ENCODE measurements at regions not wholly inside any gene's neighbourhood (a gene's known extent, or its start where the extent isn't known, plus 50 kb on each side); places are given as distances from the start of the nearest gene placed in this dataset.

DNA sequence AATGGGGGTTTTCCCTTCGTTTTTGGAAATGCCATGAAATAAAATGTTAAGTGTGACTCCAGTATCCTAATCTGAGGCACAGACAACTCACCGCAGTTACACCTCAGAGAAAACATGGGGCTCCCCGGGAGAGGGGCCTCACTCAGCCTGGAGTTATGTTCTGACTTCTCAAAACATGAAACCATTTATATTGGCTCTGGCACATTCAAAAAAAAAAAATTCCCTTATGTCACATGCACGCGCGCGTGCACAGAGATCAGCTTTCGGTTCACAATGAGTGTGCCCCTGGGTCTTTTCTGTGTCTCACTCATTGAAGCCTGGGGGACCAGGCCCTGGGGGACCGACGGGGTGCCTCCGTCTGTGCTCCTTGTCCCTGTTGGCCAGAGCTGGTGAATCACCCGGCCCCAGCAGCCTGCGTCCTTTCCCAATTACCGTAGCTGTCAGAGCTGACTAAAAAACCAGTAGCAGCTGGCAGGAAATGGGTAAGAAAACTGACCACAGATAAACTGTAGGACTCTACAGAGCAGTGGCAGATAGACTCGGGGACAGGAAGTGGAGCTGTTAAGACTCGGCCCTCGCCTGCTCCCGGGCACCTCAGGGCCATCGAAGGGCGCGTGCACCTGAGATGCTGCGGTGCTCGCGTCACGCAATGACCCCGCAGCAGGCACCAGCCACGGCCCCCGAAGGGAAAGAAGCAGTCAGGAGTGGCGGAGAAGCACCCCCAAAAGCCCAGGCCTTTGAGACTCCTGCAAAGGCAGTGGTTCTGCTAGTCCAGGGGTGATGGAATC is 138.3 kb upstream of the ID2 start:
- peak; percentile 97 for DNase-seq

DNA sequence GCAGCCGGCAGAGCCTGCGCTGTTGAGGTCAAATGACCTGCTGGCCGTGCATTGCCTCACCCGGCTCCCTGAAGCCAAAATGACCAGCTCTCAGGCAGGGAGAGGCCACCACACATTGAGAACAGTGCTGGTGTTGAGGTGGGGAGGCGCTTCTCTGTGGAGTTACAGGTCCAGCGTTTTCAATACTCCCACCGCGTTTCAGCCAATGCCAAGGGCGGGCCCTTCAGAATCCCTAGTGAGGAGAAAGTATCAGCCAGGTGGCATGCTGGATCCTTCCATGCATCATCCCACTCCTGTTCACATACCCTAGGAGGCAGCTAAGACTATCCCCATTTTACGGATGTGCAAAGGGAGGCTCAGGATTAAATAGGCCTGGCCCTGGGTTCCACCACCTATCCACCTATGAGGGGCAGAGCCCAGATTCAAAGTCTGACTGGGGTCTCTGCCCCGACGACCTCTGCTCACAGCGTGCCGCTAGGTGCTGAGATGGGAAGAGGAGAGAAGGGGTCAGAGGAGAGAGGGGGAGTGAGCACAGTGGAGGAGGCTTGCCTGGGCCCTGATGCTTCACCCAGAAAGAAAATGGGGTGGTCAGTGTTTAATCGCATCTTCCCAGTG is 137.6 kb upstream of the ID2 start:
- DNase-seq: peak; percentile 68

DNA sequence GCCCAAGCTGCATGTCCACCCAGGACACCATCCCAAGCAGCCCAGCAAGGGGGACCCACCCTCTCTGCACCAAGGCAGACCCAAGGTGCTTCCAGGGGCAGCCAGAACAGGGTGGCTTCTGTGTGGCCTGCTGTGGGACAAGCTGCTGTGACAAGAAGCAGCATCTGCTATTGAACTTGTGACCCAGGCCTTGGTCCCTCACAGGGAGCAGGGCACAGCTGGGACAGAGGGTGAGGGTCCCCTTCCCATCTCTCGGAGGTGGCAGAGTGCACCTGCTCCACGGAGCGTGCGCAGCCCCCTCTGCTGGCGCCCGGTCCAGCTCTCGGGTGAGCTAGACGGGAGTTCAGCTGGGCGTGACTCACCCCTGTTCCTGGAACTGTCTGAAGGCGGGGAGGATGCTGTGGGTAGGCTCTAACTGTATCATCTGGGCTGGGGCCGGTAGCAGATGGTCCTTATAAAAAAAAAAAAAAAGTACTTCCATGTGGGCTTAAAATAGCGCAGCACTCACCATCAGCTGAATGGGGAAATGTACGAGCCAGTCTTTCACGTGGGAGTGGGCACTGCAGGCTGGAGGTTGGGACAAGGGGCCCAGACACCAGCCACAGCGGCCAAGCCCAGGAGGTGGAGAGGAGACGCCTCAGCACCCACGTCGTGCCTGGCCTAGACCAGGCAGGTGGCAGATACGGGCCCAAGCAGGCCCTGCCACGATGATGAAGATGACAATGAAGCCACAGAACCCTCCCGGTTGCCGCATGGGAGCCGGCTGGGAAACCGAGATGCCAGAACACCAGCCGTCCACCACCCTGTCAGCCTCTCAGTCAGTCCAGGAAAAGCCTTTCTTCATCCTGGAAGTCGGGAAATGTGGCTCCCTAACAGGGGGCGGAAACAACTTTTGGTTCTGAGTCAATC is 136.8 kb upstream of the ID2 start:
- peak; percentile 96 for DNase-seq

DNA sequence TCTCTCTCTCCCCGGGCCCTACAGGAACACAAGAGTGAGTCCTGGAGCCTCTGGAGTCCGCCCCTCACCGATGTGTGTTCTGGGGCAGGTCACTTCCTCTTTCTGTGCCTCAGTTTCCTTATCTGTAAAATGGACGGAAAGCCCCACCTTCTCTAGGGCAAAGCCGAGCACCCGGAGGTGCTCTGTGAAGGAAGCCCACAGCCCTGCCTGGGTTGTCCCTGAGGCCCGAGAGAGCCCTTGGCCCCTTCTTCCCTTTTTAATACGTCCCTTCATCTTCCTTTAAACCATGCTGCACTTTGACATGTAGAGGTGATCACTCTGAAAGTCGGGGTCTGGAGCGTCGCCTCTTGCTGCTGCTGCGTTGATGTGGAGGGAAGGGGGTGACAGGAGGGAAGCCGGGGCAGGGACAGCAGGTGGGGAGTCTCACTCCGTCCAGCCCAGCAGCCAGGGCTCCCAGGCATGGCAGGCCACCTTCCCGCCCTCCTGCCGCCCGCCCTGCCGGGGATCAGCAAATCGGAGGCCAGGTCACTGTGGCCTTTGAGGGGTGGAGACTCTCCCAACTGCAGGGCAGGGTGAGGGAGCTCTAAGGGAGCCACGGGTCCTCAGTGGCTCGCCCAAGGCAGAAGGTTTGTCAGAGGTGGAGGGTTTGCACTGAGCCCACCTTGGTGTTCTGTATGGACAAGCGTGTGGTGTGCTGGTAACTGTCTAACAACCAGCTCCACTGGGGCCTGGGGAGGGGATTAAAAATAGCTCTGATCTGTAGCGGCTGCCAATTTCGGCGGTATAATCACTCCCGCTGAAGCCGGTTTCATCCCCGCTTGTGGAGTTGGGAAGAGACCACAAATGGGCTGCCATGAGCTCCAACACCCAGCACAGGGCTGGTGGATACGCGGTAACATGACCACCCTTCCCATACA is 135.9 kb upstream of the ID2 start:
- no peak for DNase-seq

DNA sequence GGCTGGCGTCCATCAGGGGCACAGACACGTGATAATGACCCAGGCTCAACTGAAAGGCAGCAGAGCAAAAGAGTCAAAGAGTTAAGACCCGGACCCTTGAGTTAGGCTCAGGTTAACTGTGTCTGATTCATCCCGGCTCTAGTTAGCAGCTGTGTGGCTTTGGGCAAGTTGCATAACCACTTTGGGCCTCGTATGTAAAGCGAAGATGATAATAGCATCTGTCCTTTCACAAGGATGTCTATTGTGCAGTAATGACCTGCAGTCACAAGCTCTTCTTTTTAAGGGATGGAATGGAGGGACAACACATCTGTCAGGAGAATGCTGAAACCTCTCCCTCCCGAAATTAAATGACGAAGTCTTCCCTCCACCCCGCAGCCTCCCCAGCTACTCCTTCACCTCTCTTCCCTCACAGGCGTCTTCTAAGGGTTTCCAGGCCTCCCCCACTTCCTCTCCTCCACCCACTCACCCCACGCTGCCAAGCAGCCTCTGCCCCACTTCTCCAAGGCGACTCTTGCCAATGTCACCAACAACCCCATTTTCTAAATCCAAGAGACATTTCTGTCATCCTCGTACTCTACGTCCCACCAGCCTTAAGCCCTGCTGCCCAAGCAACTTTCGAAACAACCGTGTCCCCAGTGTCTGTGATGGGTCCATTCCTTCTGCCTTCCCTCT is 135.1 kb upstream of the ID2 start:
- peak; percentile 83 for DNase-seq

DNA sequence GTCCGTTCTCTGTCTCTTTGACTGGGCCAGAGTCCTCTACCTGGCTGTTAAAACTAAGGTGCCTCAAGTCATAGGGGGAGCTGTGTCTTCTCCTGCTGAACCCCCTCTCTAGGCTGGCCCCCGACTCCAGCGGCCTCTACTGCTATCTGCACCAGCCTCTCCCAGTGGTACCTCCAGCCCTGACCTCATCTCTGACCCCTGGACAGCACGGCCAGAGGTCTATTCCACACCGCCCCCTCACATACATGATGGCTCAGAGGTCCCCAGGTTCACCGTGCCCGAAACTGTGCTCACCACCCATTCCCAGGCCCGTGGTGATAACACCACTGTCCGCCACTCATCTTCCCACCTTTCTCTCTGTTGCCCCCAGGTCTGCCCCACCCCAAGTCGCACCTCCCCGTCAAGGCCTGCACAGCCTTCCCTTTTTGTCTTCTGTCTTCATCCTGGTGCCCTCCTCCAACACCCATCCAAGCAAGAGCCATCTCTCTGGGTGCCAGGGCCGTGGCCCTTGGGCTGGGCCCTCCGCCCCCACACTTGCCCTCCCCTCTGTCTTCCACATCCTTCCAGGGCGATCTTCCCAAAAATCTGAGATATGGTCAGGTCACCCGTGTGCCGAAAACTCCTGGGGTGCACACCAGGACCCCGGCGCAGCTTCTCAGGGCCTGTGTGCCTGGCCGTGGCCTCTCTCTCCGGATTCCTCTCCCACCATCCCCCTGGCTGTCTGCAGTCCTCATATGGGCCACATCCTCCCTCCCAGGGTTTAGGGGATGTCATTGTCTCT is 134.4 kb upstream of the ID2 start:
- no peak for DNase-seq

DNA sequence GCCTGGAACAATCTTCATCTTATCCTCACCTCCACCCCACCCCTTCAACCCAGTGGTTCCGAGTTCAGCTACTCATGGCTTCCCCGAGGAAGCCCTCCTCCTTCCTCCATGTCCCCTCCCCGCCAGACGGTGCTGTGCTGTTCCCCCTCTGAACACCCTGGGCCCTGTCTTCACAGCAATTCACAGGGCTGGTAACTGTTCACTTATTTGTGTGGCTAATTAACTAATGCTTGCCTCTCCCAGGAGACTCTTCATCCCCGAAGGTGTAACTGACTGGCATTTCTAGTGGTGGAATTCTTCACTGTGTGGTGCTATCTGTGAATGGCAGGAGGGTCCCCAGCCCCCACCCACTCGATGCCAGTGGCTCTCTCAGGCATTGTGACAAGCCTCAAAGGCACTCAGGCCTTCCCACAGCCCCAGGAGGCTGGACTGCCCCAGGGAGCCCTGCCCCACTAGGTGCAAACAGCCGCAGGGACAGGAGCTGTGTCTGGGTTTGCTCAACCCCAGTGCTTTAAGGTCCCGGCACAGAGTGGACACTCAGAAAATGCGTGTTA is 133.7 kb upstream of the ID2 start:
- no peak for DNase-seq

DNA sequence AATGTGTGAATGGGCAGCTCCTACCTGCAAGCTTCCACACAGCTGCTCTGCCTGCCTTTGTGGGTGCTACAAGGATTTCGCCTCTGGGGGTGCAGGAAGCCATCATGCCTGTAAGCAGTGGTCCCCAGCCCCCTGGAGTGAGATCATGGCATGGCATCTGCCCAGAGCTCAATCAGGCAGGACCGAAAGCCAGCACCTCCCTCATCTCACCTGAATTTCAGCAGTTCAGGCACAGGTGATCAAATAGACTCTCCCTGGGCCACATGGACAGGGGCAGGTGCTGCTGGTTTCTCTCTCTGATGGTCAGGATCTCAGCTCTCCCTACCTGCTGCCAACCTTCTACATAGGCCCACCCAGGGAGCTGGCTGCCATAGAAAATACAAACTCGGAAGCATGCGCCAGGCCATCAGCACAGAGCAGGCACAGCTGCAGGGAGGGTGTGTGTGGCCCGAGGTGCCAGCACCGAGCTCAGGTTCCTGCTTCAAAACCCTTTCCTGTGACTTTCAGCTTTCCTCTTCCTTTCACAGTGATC is 133.2 kb upstream of the ID2 start:
- no peak for DNase-seq

DNA sequence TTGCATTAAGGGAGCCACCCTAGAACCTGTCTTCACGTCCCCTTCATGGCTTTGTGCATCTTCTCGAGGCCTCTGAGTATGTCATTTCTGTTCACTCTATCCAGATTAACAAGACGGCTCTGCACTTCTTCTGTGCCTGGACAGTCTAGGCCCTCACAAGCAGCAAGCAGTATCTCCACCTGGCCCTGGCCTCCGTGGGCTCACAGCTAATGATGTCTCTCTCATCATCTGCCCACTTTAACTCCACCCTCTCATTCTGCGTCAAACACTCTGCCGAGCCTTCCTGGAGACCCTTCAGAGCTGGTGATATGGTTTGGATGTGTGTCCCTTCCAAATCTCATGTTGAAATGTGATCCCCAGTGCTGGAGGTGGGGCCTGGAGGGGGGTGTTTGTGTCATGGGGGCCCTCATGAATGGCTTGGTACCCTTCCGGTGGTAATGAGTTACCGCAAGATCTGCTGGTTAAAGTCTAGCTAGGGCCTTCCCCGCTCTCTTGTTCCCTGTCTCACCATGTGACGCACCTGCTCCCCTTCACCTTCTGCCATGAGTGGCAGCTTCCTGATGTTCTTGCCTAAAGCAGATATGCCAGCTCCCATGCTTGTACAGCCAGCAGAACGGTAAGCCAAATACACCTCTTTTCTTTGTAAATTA is 132.5 kb upstream of the ID2 start:
- DNase-seq: no peak

DNA sequence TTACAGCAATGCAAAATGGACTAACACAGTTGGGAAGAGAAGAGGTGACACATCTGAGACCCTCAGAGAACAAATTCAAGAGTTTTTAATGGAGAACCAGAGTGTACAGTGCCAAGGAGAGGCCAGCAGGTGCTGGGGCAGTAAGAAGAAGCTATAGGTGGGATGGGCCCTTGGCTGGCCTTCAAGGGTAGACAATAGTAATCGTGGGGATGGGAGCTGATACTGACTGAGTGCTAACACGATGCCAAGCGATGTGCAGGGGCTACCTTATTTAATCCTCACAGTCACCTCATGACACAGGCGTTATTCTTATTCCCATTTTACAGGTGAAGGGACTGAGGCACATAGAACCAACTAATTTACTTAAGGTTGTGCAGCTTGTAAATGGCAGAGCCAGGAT is 131.9 kb upstream of the ID2 start:
- DNase-seq: no peak

DNA sequence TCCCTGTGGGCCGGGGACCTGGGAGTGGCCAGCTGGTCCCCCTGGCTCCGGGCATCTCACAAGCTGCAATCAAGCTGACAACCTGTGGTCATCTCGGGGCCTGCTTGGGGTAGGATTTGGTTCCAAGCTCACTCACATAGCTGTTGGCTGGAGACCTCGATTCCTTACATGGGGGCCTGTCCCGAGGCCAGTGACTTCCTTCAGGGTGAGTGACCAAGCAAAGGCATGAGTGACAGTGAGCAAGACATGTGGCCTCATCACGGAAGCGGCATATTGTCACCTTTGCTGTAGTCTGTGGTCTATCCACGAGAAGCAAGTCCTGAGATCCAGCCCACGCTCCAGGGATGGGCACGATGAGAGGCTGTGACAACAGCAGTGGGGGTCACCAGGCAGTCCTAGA is 131.4 kb upstream of the ID2 start:
- DNase-seq: no peak

DNA sequence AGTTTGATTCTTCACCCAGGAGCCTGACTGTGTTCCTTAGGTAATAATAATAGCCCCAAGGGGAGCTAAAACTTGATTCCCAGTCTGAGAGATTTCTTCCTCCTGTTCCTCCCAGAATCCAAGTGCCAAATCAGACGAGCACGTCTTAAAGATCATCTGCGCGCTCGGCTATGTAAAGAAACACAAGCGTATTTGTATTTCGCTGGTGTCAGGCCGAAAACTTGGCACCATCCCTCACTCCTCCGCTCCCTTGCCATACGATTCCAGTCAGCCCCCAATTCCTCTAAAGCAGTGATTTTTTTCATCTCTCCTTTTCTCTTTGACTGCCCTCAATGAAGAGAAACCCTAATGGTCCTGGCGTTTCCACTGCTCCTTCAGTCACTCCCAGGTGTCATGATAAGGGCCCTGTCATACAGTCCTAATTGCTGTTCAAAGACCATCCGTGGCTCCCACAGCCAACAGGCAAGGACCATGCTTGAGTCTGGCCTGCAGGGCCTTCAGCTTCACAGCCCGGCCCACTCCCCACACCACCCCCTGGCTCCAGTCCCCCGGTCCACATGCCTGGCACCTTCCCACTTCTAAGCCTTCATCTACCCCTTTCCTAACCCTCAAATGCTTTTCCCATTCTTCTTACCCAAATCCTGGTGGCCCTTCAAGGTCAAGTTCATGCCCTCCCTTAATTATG is 130.8 kb upstream of the ID2 start:
- DNase-seq: no peak

DNA sequence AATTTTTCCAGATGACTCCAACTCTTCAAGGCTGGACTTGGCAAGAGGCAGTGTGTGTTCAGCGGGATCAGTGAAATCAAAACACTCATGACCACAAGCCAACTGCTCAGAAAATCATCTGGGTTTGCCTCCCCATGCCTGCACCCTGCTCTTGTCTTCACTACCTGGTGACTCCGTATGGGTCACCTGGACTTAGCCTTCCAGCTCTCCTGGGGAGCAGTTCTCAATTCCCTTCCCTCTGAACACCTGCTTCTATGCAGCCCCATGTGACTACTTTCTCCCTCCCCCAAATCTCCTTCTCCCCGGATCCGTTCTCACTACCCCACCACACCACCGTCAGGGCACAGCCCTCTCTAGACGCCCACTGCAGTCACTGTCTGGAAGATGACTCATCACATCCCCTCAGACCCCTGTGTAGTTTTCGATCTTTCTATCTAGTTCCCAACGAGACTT is 130.2 kb upstream of the ID2 start:
- DNase-seq: no peak

DNA sequence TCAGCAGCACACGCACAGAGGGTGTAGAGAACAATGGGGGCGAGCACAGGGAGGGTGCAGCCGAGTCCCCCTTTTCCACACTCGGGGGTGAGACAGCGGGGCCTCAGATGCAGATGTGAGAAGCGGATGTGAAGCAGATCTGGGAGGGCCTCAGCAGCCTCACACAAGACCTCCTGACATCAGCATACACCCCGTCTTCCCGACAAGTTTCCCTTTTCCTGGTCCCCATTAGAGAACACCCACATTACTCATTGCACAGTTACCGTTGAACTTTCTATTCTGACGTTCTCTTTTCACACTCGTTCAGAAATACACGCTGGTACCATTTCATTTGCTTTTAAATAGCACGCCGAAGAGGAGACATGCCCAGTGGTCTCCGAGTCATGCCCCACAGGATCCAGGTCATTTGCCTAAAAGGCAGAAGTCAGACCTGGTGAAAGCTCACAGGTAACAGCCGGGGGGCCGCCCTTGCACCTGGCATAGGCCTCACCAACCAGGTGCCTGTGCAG is 129.5 kb upstream of the ID2 start:
- no peak for DNase-seq

DNA sequence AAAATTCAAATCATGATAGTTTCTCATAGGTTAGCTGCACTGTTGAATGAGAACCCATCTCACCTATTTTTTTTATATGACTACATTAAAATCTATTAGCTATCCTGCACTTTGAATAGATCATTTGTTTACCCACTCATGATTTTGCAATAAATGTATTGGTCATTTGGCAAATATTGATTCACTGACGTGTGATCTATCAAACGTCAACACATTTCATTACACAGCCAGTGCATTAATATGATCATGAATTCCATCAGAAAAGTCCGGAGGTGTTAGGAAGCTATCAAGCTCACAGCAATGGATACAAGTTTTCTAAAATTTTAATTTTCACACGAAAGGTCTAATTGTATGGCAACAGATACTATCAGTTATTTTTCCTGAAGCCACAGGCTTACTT is 128.2 kb upstream of the ID2 start:
- no peak for DNase-seq

DNA sequence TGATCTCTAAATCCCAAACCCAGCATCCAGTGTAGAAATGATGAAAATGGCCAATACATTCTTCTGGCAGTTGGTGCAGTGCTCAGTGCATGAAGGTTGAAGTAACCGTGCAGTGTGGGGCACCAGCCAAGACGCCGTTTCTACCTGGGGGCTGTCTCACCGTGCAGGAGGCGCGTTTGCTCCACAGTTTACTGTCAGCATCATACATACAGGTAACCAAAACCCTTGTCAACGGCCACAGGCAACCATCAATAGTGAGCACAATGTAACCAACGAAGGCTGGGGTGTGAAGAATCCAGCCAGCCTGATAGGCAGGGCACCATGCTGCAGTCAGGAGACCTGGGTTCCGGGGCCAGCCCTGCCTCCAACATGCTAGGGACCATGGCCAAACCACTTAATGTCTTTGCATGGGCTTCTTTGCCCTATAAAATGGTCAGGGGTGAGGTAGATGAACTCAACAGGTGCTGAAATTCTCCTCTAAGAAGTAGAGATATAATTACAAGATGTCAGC is 127.5 kb upstream of the ID2 start:
- no peak for DNase-seq

DNA sequence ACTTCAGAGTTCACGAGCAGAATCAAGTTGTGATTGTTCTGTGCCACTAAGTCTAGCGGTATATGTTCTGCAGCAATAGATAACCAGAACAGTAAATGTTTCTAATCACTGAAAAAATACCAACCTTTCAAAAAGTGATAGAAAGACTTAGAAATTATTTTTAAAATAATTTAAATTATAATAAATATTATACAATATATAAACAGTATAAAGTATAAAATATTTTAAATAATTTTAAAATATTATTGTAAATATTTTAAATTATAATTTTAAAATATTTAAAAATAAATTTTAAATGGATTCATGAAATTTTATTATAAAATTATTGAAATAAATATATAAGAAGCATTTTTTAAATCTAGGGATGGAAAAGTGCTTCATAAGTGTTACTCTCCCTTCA is 126.3 kb upstream of the ID2 start:
- DNase-seq: no peak

DNA sequence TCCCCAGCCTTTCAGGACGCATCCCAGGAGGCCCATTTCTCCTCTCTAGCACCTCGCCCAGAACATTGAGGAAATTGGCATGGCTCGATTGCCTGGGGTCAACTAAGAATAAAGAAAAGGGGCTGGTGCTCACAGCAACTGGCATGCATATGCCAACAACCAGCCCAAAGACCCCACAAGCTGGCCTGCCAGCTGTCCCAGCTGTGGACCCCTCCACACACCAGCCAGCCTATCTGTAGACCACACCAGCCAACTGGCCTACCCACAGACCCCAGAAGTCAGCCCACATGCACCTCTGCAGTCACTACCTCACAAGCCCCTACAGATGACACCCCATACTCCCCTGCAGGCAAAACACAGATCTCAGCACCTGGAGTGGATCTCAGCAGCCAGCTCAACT is 123.8 kb upstream of the ID2 start:
- DNase-seq: no peak

DNA sequence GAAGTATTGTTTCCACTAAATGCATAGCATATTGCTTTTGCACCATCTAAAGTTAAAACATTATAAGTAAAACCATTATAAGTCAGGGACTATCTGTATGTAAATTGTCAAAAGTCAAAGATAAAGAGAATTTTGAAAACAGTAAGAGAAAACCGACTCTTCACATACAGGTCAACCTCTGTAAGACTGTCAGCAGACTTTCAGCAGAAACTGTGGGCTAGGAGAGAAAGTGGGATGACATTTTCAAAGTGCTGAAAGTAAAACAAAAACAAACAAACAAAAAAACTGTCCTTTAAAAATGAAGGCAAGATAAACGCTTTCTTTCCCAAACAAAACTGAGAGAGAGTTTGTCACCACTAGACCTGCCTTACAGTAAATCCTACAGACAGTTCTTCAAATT is 122.9 kb upstream of the ID2 start:
- no peak for DNase-seq

Data from suppressor macrophage treated with lipopolysaccharide for 4 hours (primary cell).